Natural killer cell (primary cell): ENCODE measurements at regions not wholly inside any gene's neighbourhood (a gene's known extent, or its start where the extent isn't known, plus 50 kb on each side); places are given as distances from the start of the nearest gene placed in this dataset.
"Not testable (repeated sequence)": the region's sequence is repeated elsewhere in the genome, so short reads cannot be mapped to it uniquely, and the experiment has no call there.

Experiments used
- ATAC-seq, 3 donors: fragments of 150-1000 bp in 2 of 3; fragments of 200-7000 bp in 1 of 3; cut with Tn5 transposase; 1 replicate in 1 of 3; 2 replicates in 2 of 3; pipeline ENCODE4 v1.10.0; 2021; ENCODE audit warnings: mild to moderate bottlenecking in 2 of 3, moderate library complexity in 2 of 3
- DNase-seq, 2 donors: peaks; one replicate each; pipeline versions ENCODE4 v3.0.0 to v3.0.0-alpha.2; 2013 to 2021; ENCODE audit warnings: mixed read lengths in 1 of 2
- H3K27ac ChIP-seq: one replicate; pipeline ENCODE4 v1.5.1; 2013; ENCODE audit warnings: mild to moderate bottlenecking, low read length
- H3K27me3 ChIP-seq: one replicate; pipeline ENCODE4 v1.6.1; 2013; ENCODE audit warnings: low read length; ENCODE audit not compliant: control insufficient read depth, insufficient read depth
- H3K36me3 ChIP-seq: one replicate; pipeline ENCODE4 v1.6.1; 2013; ENCODE audit warnings: low read length; ENCODE audit not compliant: control insufficient read depth, insufficient read depth
- H3K4me1 ChIP-seq: one replicate; pipeline ENCODE4 v1.6.1; 2013; ENCODE audit warnings: low read length; ENCODE audit not compliant: control insufficient read depth, insufficient read depth
- H3K4me3 ChIP-seq: one replicate; pipeline ENCODE4 v1.5.1; 2013; ENCODE audit warnings: low read length
- H3K9me3 ChIP-seq: one replicate; pipeline ENCODE4 v1.6.1; 2013; ENCODE audit warnings: low read length; ENCODE audit not compliant: control insufficient read depth, insufficient read depth
- H3K27ac Mint-ChIP-seq, 2 donors: one replicate each; pipeline ENCODE4 v1.8.0; 2022; ENCODE audit warnings: mild to moderate bottlenecking in 2 of 2, mixed read lengths in 2 of 2, moderate library complexity in 1 of 2
- H3K27me3 Mint-ChIP-seq, 2 donors: one replicate each; pipeline ENCODE4 v1.8.0; 2022; ENCODE audit warnings: low read depth in 2 of 2, mixed read lengths in 2 of 2
- H3K36me3 Mint-ChIP-seq: one replicate; pipeline ENCODE4 v1.8.0; 2022; ENCODE audit warnings: mixed read lengths
- H3K4me1 Mint-ChIP-seq, 2 donors: one replicate each; pipeline ENCODE4 v1.8.0; 2022; ENCODE audit warnings: mixed read lengths in 2 of 2
- H3K4me3 Mint-ChIP-seq: one replicate; pipeline ENCODE4 v1.8.0; 2022; ENCODE audit warnings: mild to moderate bottlenecking, moderate library complexity, mixed read lengths
- H3K9me3 Mint-ChIP-seq, 2 donors: one replicate each; pipeline ENCODE4 v1.8.0; 2022; ENCODE audit warnings: mixed read lengths in 2 of 2
- CTCF ChIP-seq: fragments of 200-600 bp; IDR thresholded peaks from one replicate; pipeline ENCODE4 v1.8.0; 2022; ENCODE audit warnings: antibody characterized with exemption
- WGBS: methylation state at CpG from one replicate; pipeline ENCODE4 v1.1.7; 2013; ENCODE audit warnings: missing lambda C conversion rate; ENCODE audit not compliant: insufficient coverage; 5-methylcytosine and 5-hydroxymethylcytosine counted together
- intact Hi-C: fragments of 100-400 bp; cut with micrococcal nuclease; formaldehyde crosslinking; loops from one replicate; pipeline ENCODE4 v1.14.2; 2022

GRCh38 chr1:83493633-83494032 is 505.3 kb downstream of the TTLL7 start:
- intact Hi-C loops, result no loop called here
- Histone ChIP-seq H3K27ac (no peak overlapping the region), H3K36me3 (no peaks in the 10 kb centered on the region), H3K4me1 (no peaks in the 10 kb centered on the region), H3K27me3 (no peaks in the 10 kb centered on the region), H3K9me3 (no peaks in the 10 kb centered on the region), H3K4me3 (no peak overlapping the region)
- peaks cover 4 to 13% of the 10 kb centered on the region in 2 donors for H3K9me3 Mint-ChIP-seq
- H3K27ac Mint-ChIP-seq, result no peak overlapping the region
- no peaks in the 10 kb centered on the region for H3K36me3 Mint-ChIP-seq
- H3K4me3 Mint-ChIP-seq, result no peak overlapping the region
- H3K27me3 Mint-ChIP-seq, result no peaks in the 10 kb centered on the region
- no peak for ATAC-seq
- no peaks in the 10 kb centered on the region for H3K4me1 Mint-ChIP-seq
- 88% methylated on average over 2 of the region's 2 CpGs for WGBS
- TF ChIP-seq CTCF, result no peak
- DNase-seq, result no peak

GRCh38 chr1:83491930-83492329 is 507.0 kb downstream of the TTLL7 start:
- H3K4me1 Mint-ChIP-seq, result no peaks in the 10 kb centered on the region
- Histone ChIP-seq H3K4me3 (no peak overlapping the region), H3K27me3 (no peaks in the 10 kb centered on the region), H3K4me1 (no peaks in the 10 kb centered on the region), H3K27ac (no peak overlapping the region), H3K36me3 (no peaks in the 10 kb centered on the region), H3K9me3 (no peaks in the 10 kb centered on the region)
- ATAC-seq, result no peak
- H3K36me3 Mint-ChIP-seq, result no peaks in the 10 kb centered on the region
- no peak overlapping the region for H3K27ac Mint-ChIP-seq
- H3K4me3 Mint-ChIP-seq, result no peak overlapping the region
- intact Hi-C loops, result no loop called here
- DNase-seq, result no peak
- no peak for TF ChIP-seq CTCF
- no peaks in the 10 kb centered on the region for H3K27me3 Mint-ChIP-seq
- WGBS, result 96% methylated on average over 1 of the region's 2 CpGs
- peaks cover 7 to 15% of the 10 kb centered on the region in 2 donors for H3K9me3 Mint-ChIP-seq

- DNase-seq (no peak), ATAC-seq (no peak)
- Histone ChIP-seq H3K27me3 (no peaks in the 10 kb centered on the region), H3K36me3 (no peaks in the 10 kb centered on the region), H3K27ac (no peak overlapping the region), H3K4me1 (no peaks in the 10 kb centered on the region), H3K4me3 (no peak overlapping the region), H3K9me3 (no peaks in the 10 kb centered on the region)
- intact Hi-C loops, result no loop called here
- no peak overlapping the region for H3K27ac Mint-ChIP-seq
- peaks cover 4 to 12% of the 10 kb centered on the region in 2 donors for H3K9me3 Mint-ChIP-seq
- no peaks in the 10 kb centered on the region for H3K4me1 Mint-ChIP-seq
- no peak overlapping the region for H3K4me3 Mint-ChIP-seq
- no peak for TF ChIP-seq CTCF
- H3K27me3 Mint-ChIP-seq, result no peaks in the 10 kb centered on the region
- H3K36me3 Mint-ChIP-seq, result no peaks in the 10 kb centered on the region
Observed at GRCh38 chr1:83490988-83491387, 507.9 kb downstream of the TTLL7 start.

- intact Hi-C loops, H3K27me3 Mint-ChIP-seq, H3K27ac ChIP-seq, H3K9me3 ChIP-seq, H3K36me3 Mint-ChIP-seq, H3K36me3 ChIP-seq, H3K4me1 ChIP-seq, H3K4me3 Mint-ChIP-seq, H3K27me3 ChIP-seq, H3K4me3 ChIP-seq, H3K4me1 Mint-ChIP-seq, H3K27ac Mint-ChIP-seq: not testable (repeated sequence)
- peak in 2 of 3 donors; percentile 24 to 35 for ATAC-seq
- H3K9me3 Mint-ChIP-seq, result peaks cover 4 to 13% of the 10 kb centered on the region in 2 donors
- DNase-seq, result peak in 1 of 2 donors; percentile 58
Observed at GRCh38 chr1:83488105-83488504, 510.8 kb downstream of the TTLL7 start.

GRCh38 chr1:83487460-83487859 is 511.5 kb downstream of the TTLL7 start:
- H3K27ac ChIP-seq, DNase-seq, H3K36me3 ChIP-seq, H3K36me3 Mint-ChIP-seq, H3K27me3 ChIP-seq, H3K4me3 ChIP-seq, H3K4me1 Mint-ChIP-seq, H3K27ac Mint-ChIP-seq, ATAC-seq, H3K27me3 Mint-ChIP-seq, H3K4me1 ChIP-seq, H3K4me3 Mint-ChIP-seq, H3K9me3 ChIP-seq, intact Hi-C loops: not testable (repeated sequence)
- peaks cover 6 to 12% of the 10 kb centered on the region in 2 donors for H3K9me3 Mint-ChIP-seq
- WGBS, result 62% methylated on average over 1 of the region's 1 CpG

GRCh38 chr1:83485314-83486019 is 513.5 kb downstream of the TTLL7 start:
- DNase-seq, H3K4me3 Mint-ChIP-seq, H3K27ac ChIP-seq, H3K27ac Mint-ChIP-seq, H3K4me3 ChIP-seq, H3K36me3 ChIP-seq, H3K9me3 ChIP-seq, H3K36me3 Mint-ChIP-seq, ATAC-seq, intact Hi-C loops, H3K4me1 Mint-ChIP-seq, H3K27me3 ChIP-seq, H3K4me1 ChIP-seq, H3K27me3 Mint-ChIP-seq: not testable (repeated sequence)
- H3K9me3 Mint-ChIP-seq, result peaks cover 14 to 16% of the 10 kb centered on the region in 2 donors
- 70% methylated on average over 2 of the region's 2 CpGs for WGBS
